ENCODE measurements at regions not wholly inside any gene's neighbourhood (a gene's known extent, or its start where the extent isn't known, plus 50 kb on each side); places are given as distances from the start of the nearest gene placed in this dataset.
"Not testable (repeated sequence)": the region's sequence is repeated elsewhere in the genome, so short reads cannot be mapped to it uniquely, and the experiment has no call there.

DNA sequence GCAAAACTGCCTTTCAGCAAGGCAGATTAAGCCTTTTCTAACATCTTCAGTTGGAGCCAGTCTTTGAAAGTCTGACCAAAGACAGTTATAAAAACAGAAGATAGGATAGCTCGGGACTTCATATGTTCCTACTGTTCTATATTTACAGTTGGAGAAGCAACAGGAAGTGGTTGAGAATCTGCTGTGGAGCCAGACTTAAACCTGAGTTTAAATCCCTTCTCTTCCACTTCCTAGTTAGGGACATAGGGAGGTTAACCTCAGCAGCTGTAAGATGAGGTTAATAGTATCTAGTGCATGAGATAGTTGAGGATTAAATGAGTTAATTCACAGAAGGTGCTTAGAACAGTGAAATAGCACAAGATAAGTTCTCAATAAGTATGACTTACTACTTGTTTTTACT is 84.5 kb upstream of the FREM1 start:
- H3K4me3 ChIP-seq (ENCODE audit: low read length) = no peak overlapping the region
- TF ChIP-seq, protein P1, sequence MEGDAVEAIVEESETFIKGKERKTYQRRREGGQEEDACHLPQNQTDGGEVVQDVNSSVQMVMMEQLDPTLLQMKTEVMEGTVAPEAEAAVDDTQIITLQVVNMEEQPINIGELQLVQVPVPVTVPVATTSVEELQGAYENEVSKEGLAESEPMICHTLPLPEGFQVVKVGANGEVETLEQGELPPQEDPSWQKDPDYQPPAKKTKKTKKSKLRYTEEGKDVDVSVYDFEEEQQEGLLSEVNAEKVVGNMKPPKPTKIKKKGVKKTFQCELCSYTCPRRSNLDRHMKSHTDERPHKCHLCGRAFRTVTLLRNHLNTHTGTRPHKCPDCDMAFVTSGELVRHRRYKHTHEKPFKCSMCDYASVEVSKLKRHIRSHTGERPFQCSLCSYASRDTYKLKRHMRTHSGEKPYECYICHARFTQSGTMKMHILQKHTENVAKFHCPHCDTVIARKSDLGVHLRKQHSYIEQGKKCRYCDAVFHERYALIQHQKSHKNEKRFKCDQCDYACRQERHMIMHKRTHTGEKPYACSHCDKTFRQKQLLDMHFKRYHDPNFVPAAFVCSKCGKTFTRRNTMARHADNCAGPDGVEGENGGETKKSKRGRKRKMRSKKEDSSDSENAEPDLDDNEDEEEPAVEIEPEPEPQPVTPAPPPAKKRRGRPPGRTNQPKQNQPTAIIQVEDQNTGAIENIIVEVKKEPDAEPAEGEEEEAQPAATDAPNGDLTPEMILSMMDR (IDR thresholded peaks at IDR 0.05; ENCODE audit: insufficient read depth, low read depth, low read length, missing control alignments) = no peak

DNA sequence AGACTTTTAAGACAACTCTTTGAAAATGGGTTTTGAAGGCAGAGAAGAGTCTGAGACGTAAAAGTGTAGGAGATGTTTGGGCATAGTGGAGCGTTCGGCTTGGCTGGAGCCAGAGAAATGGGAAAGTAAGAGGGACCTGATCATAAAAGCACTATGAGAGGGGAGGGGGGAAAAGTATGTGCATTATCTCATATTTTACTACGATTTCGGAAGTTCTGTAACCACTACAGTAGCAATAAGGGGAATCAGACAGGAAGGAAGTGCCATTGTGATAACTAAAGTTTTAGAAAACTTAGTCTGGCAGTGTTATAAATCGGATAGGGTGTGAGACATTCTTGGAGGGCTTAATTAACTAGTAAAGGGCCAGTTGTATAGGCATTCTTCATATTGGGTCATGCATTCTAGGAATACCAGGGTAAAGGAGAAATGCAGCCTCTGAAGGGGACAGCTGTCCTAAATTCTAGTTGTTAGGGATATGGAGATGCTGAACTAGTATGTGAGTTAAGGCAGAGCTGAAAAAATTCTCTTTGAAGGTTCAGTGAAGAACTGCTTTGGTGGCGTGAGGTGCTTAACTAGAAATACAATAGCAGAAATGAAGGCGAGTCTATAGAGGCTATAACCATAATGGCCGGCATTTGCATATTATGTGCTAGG is 83.8 kb upstream of the FREM1 start:
- no peak for DNase-seq (ENCODE audit: low read depth)
- H3K4me3 ChIP-seq (ENCODE audit: low read length) = peak overlapping the region; percentile 74
- TF ChIP-seq, protein P1 (IDR thresholded peaks at IDR 0.05; ENCODE audit: insufficient read depth, low read depth, low read length, missing control alignments) = no peak

More for the DNA sequence above, 84.5 kb upstream of the FREM1 start:
- DNase-seq (ENCODE audit: low read depth) = no peak

- H3K4me3 ChIP-seq (ENCODE audit: low read length) = peak overlapping the region; percentile 74
- TF ChIP-seq, protein P1 (IDR thresholded peaks at IDR 0.05; ENCODE audit: insufficient read depth, low read depth, low read length, missing control alignments) = no peak
- peak; percentile 65 for DNase-seq (ENCODE audit: low read depth)
Observed at GRCh38 chr9:14993061-14993800, 83.0 kb upstream of the FREM1 start.

- peak overlapping the region; percentile 74 for H3K4me3 ChIP-seq (ENCODE audit: low read length)
Observed at GRCh38 chr9:14992516-14992915, 82.3 kb upstream of the FREM1 start.

GRCh38 chr9:14992081-14992480 is 81.9 kb upstream of the FREM1 start:
- DNase-seq (ENCODE audit: low read depth) = no peak
- TF ChIP-seq, protein P1 (IDR thresholded peaks at IDR 0.05; ENCODE audit: insufficient read depth, low read depth, low read length, missing control alignments) = no peak
- no peak overlapping the region for H3K4me3 ChIP-seq (ENCODE audit: low read length)

More at GRCh38 chr9:14992516-14992915, 82.3 kb upstream of the FREM1 start:
- TF ChIP-seq, protein P1 (IDR thresholded peaks at IDR 0.05; ENCODE audit: insufficient read depth, low read depth, low read length, missing control alignments) = no peak
- DNase-seq (ENCODE audit: low read depth) = no peak

DNA sequence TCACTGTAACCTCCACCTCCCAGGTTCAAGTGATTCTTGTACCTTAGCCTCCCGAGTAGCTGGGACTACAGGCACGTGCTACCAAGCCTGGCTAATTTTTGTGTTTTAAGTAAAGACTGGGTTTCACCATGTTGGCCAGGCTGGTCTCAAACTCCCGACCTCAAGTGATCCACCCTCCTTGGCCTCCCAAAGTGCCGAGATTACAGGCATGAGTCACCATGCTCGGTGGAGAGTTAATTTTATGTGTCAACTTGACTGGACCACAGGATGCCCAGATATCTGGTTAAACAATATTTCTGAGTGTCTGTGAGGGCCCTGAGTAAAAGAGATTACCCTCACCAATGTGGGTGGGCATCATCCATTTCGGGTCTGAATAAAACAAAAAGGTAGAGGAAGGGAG is 80.4 kb upstream of the FREM1 start:
- H3K4me3 ChIP-seq (ENCODE audit: low read length); DNase-seq (ENCODE audit: low read depth): not testable (repeated sequence)

DNA sequence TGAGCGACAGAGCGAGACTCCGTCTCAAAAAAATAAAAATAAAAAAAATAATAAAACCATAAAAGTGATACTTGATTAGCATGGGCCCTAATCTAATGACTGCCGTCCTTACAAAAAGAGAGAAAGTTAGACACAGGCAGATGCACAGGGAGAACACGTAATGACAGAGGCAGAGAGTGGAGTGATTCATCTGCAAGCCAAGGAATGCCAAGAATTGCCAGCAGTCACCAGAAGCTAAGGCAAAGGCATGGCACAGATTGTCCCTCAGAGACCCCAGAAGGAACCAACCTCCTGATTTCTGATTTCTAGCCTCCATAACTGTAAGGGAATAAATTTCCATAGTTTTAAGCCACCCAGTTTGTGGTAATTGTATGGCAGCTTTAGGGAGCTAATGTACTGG is 79.6 kb upstream of the FREM1 start:
- DNase-seq (ENCODE audit: low read depth) = no peak
- TF ChIP-seq, protein P1 (IDR thresholded peaks at IDR 0.05; ENCODE audit: insufficient read depth, low read depth, low read length, missing control alignments) = no peak
- H3K4me3 ChIP-seq (ENCODE audit: low read length) = no peak overlapping the region

DNA sequence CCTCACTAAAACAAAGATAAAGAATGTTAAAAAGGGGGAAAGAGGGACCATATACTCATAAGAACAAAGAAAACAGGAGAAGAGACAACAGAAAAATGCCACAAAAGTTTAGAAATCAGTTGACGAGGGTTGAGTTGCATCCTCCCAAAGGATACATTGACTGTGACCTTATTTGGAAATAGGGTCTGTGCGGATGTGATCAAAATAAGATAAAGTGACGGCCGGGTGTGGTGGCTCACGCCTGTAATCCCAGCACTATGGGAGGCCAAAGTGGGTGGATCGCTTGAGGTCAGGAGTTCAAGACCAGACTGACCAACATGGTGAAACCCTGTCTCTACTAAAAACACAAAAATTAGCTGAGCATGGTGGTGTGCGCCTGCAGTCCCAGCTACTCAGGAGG is 79.1 kb upstream of the FREM1 start:
- not testable (repeated sequence) for H3K4me3 ChIP-seq (ENCODE audit: low read length); DNase-seq (ENCODE audit: low read depth)
